ENCODE measurements at regions not wholly inside any gene's neighbourhood (a gene's known extent, or its start where the extent isn't known, plus 50 kb on each side); places are given as distances from the start of the nearest gene placed in this dataset.

DNA sequence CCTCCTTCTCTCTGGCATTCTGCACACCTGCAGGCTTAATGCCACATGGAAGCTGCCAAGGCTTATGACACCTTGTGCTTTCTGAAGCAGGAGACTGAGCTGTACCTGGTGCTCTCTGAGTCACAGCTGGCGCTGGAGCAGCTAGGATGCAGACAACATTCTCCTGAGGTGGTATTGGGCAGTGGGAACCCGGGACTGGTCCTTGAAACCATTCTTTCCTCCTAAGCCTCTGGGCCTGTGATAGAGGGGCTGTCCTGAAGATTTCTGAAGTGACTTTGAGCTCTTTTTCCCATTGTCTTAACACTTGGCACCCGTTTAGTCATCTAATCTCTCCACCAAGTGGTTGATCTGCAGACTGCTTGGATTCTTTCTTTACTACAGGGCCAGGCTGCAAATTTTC, 508.4 kb downstream of the TFEC start:
- no peaks in the 10 kb centered on the region for H4K20me1 ChIP-seq (ENCODE audit: control insufficient read depth, insufficient read depth, low read length, poor library complexity, severe bottlenecking)
- H3K9ac ChIP-seq (ENCODE audit: low read length), result no peak overlapping the region
- no peak overlapping the region for H3K4me2 ChIP-seq (replicated peaks; ENCODE audit: low read depth, low read length, poor library complexity, severe bottlenecking)
- ChIA-PET POLR2A (no interaction called here), CTCF (no interaction called here)
- peaks cover 3% of the 10 kb centered on the region for H3K27me3 Mint-ChIP-seq
- intact Hi-C loops (cut with micrococcal nuclease), result no loop called here
- no peak for TF ChIP-seq CTCF (IDR thresholded peaks at IDR 0.05)
- TF ChIP-seq EZH2 (IDR thresholded peaks at IDR 0.05; ENCODE audit: borderline replicate concordance, insufficient read depth, low read depth, low read length, poor library complexity, severe bottlenecking), result no peak
- H2AFZ ChIP-seq (ENCODE audit: insufficient read depth, low read depth, low read length, poor library complexity, severe bottlenecking), result no peak overlapping the region
- no peak overlapping the region for H3K27ac ChIP-seq (ENCODE audit: low read length in 2 of 2)
- H3K9me3 ChIP-seq (ENCODE audit: control extremely low read depth in 1 of 3, control insufficient read depth in 2 of 3, insufficient read depth in 1 of 3, low read length in 2 of 3), result peaks cover 0 to 8% (median 3%) of the 10 kb centered on the region in 3 donors
- 76% methylated on average over 3 of the region's 3 CpGs for WGBS (ENCODE audit: insufficient coverage)
- ATAC-seq (ENCODE audit: low read depth), result no peak
- H3K4me1 ChIP-seq (ENCODE audit: control insufficient read depth in 2 of 2, insufficient read depth in 2 of 2, low read length in 2 of 2), result no peaks in the 10 kb centered on the region
- no peaks in the 10 kb centered on the region for H3K4me1 Mint-ChIP-seq
- H3K9me3 Mint-ChIP-seq (ENCODE audit: insufficient read depth), result no peaks in the 10 kb centered on the region
- H3K79me2 ChIP-seq (ENCODE audit: control insufficient read depth, insufficient read depth, low read length), result no peaks in the 10 kb centered on the region
- H3K4me3 Mint-ChIP-seq, result no peak overlapping the region
- no peak overlapping the region for H3K4me3 ChIP-seq (ENCODE audit: control extremely low read depth in 1 of 5, extremely low read depth in 1 of 5, insufficient read depth in 1 of 5, low read depth in 2 of 5, low read length in 4 of 5)
- DNase-seq, result no peak
- no peaks in the 10 kb centered on the region for H3K36me3 ChIP-seq (replicated peaks in 1 of 2; ENCODE audit: control extremely low read depth in 1 of 2, control insufficient read depth in 1 of 2, extremely low read depth in 1 of 2, insufficient read depth in 2 of 2, low read length in 1 of 2)
- no peaks in the 10 kb centered on the region for H3K27me3 ChIP-seq (replicated peaks in 1 of 4; ENCODE audit: control extremely low read depth in 1 of 4, control insufficient read depth in 3 of 4, insufficient read depth in 4 of 4, low read length in 3 of 4)
- H3K27ac Mint-ChIP-seq, result no peak overlapping the region

- Mint-ChIP-seq H3K4me3 (no peak overlapping the region), H3K27ac (no peak overlapping the region), H3K4me1 (no peaks in the 10 kb centered on the region), H3K27me3 (peaks cover 7% of the 10 kb centered on the region), H3K9me3 (ENCODE audit: insufficient read depth) (no peaks in the 10 kb centered on the region)
- no peak overlapping the region for H3K9ac ChIP-seq (ENCODE audit: low read length)
- H3K36me3 ChIP-seq (replicated peaks in 1 of 2; ENCODE audit: control extremely low read depth in 1 of 2, control insufficient read depth in 1 of 2, extremely low read depth in 1 of 2, insufficient read depth in 2 of 2, low read length in 1 of 2), result no peaks in the 10 kb centered on the region
- intact Hi-C loops (cut with micrococcal nuclease), result no loop called here
- ATAC-seq (ENCODE audit: low read depth) (no peak), DNase-seq (no peak)
- ChIA-PET CTCF (no interaction called here), POLR2A (no interaction called here)
- WGBS (ENCODE audit: insufficient coverage), result no CpG with 5 or more reads among the region's 2 CpGs
- H2AFZ ChIP-seq (ENCODE audit: insufficient read depth, low read depth, low read length, poor library complexity, severe bottlenecking), result no peak overlapping the region
- no peaks in the 10 kb centered on the region for H3K79me2 ChIP-seq (ENCODE audit: control insufficient read depth, insufficient read depth, low read length)
- no peaks in the 10 kb centered on the region for H3K4me1 ChIP-seq (ENCODE audit: control insufficient read depth in 2 of 2, insufficient read depth in 2 of 2, low read length in 2 of 2)
- no peaks in the 10 kb centered on the region for H3K27me3 ChIP-seq (replicated peaks in 1 of 4; ENCODE audit: control extremely low read depth in 1 of 4, control insufficient read depth in 3 of 4, insufficient read depth in 4 of 4, low read length in 3 of 4)
- no peaks in the 10 kb centered on the region for H3K9me3 ChIP-seq (ENCODE audit: control extremely low read depth in 1 of 3, control insufficient read depth in 2 of 3, insufficient read depth in 1 of 3, low read length in 2 of 3)
- H3K4me3 ChIP-seq (ENCODE audit: control extremely low read depth in 1 of 5, extremely low read depth in 1 of 5, insufficient read depth in 1 of 5, low read depth in 2 of 5, low read length in 4 of 5), result no peak overlapping the region
- TF ChIP-seq CTCF (IDR thresholded peaks at IDR 0.05) (no peak), EZH2 (IDR thresholded peaks at IDR 0.05; ENCODE audit: borderline replicate concordance, insufficient read depth, low read depth, low read length, poor library complexity, severe bottlenecking) (no peak)
- H4K20me1 ChIP-seq (ENCODE audit: control insufficient read depth, insufficient read depth, low read length, poor library complexity, severe bottlenecking), result no peaks in the 10 kb centered on the region
- no peak overlapping the region for H3K27ac ChIP-seq (ENCODE audit: low read length in 2 of 2)
- H3K4me2 ChIP-seq (replicated peaks; ENCODE audit: low read depth, low read length, poor library complexity, severe bottlenecking), result no peak overlapping the region
Measured at GRCh38 chr7:115516341-115516740, 514.2 kb downstream of the TFEC start.
